K562 (cell line): ENCODE measurements at regions not wholly inside any gene's neighbourhood (a gene's known extent, or its start where the extent isn't known, plus 50 kb on each side); places are given as distances from the start of the nearest gene placed in this dataset.

ENCODE experiments used
- ATAC-seq: fragments of 200-7000 bp; cut with Tn5 transposase; 3 replicates; pipeline ENCODE4 v1.9.1; 2020; ENCODE audit warnings: moderate library complexity
- BruUV-seq: library from RNA; stranded (reverse); fragments of 400-500 nt; replicated peaks from 2 replicates; lab custom pipeline; 2021; lab: Mats Ljungman, UMichigan
- CTCF ChIA-PET: fragments of 300-600 bp; formaldehyde crosslinking; extraction: SDS; loops from one replicate; lab custom pipeline; 2021; ENCODE audit warnings: low intra/inter-chr PET ratio; lab: Yijun Ruan, JAX
- POLR2A ChIA-PET: fragments of 300-600, 350-650 bp; sonication (Branson Sonifier 250); formaldehyde crosslinking; extraction: SDS; loops from one replicate; lab custom pipeline; 2021; ENCODE audit warnings: antibody characterized with exemption, inconsistent platforms; lab: Yijun Ruan, JAX
- DNase-seq, 4 experiments: peaks; one replicate each; pipeline versions ENCODE4 v3.0.0 to v3.0.0-alpha.2; 2011 to 2018; ENCODE audit warnings: low spot score in 3 of 4, mixed read lengths in 3 of 4; ENCODE audit errors: extremely low read depth in 1 of 4
- FAIRE-seq: peaks from 2 replicates; lab custom pipeline; 2011; peaks lifted over from hg19 to GRCh38; lab: Jason Lieb, UNC
- H2AFZ ChIP-seq: 2 replicates; pipeline ENCODE4 v1.6.0; 2011; ENCODE audit warnings: low read depth, low read length, control low read depth, inconsistent platforms
- H3K27ac ChIP-seq: fragments of 200-600 bp; 3 replicates; pipeline ENCODE4 v1.8.0; 2011; ENCODE audit warnings: low read depth, mild to moderate bottlenecking, control low read depth, inconsistent platforms, low read length, moderate library complexity, mixed read lengths; ENCODE audit errors: extremely low read depth
- H3K27me3 ChIP-seq, 2 experiments: fragments of 300-600 bp in 1 of 2; 2 replicates in 1 of 2; 3 replicates in 1 of 2; pipeline versions ENCODE4 v1.6.0 to v1.8.0; 2011; ENCODE audit warnings: inconsistent platforms in 2 of 2, low read length in 2 of 2, mild to moderate bottlenecking in 1 of 2, mixed read lengths in 1 of 2, moderate library complexity in 1 of 2; ENCODE audit not compliant: control insufficient read depth in 2 of 2, insufficient read depth in 2 of 2
- H3K36me3 ChIP-seq: fragments of 300-600 bp; 3 replicates; pipeline ENCODE4 v1.8.0; 2011; ENCODE audit warnings: mild to moderate bottlenecking, low read length, inconsistent platforms; ENCODE audit not compliant: control insufficient read depth, insufficient read depth
- H3K4me1 ChIP-seq, 2 experiments: fragments of 200-600 bp in 1 of 2; replicated peaks in 1 of 2; 2 replicates in 1 of 2; 3 replicates in 1 of 2; pipeline versions ENCODE4 v1.5.1 to v1.8.0; 2011; ENCODE audit warnings: inconsistent platforms in 2 of 2, low read length in 2 of 2, mild to moderate bottlenecking in 1 of 2, mixed read lengths in 1 of 2, moderate library complexity in 1 of 2; ENCODE audit not compliant: control insufficient read depth in 2 of 2, insufficient read depth in 2 of 2
- H3K4me2 ChIP-seq: 2 replicates; pipeline ENCODE4 v1.6.1; 2011; ENCODE audit warnings: low read length, control low read depth, inconsistent platforms, mixed read lengths; ENCODE audit not compliant: insufficient read depth
- H3K4me3 ChIP-seq: fragments of 200-600 bp; sonication (generic), shearing (Covaris generic); 2 replicates; pipeline ENCODE4 v1.5.1; 2016; ENCODE audit warnings: control low read depth, inconsistent platforms
- H3K79me2 ChIP-seq: fragments of 200-600 bp; 3 replicates; pipeline ENCODE4 v1.8.0; 2011; ENCODE audit warnings: low read length, inconsistent platforms; ENCODE audit not compliant: control insufficient read depth, insufficient read depth
- H3K9ac ChIP-seq, 2 experiments: 2 replicates each; pipeline versions ENCODE4 v1.6.0 to v1.6.1; 2011; ENCODE audit warnings: low read depth in 2 of 2, low read length in 2 of 2, control low read depth in 1 of 2, inconsistent platforms in 1 of 2, mild to moderate bottlenecking in 1 of 2, mixed read lengths in 1 of 2; ENCODE audit not compliant: insufficient read depth in 1 of 2
- H3K9me1 ChIP-seq: one replicate; pipeline ENCODE4 v1.6.0; 2011; ENCODE audit warnings: inconsistent platforms, mild to moderate bottlenecking, low read length, moderate library complexity; ENCODE audit not compliant: control insufficient read depth, insufficient read depth
- H3K9me3 ChIP-seq: replicated peaks from 2 replicates; pipeline ENCODE4 v1.5.1; 2011; ENCODE audit warnings: low read depth, low read length, inconsistent platforms; ENCODE audit not compliant: control insufficient read depth, insufficient read depth
- H4K20me1 ChIP-seq: replicated peaks from 2 replicates; pipeline ENCODE4 v1.6.1; 2011; ENCODE audit warnings: low read length, inconsistent platforms, mixed read lengths; ENCODE audit not compliant: control insufficient read depth, insufficient read depth
- BDP1 ChIP-seq: IDR thresholded peaks from 3 replicates; pipeline ENCODE4 v1.6.1; 2011; ENCODE audit not compliant: insufficient read length, insufficient read depth
- ESRRB ChIP-seq: fragments of 250-450 bp; sonication (Bioruptor Pico); IDR thresholded peaks from 2 replicates; pipeline ENCODE4 v1.5.0; 2020; ENCODE audit warnings: mild to moderate bottlenecking, moderate library complexity, borderline replicate concordance
- HCFC1 ChIP-seq: IDR thresholded peaks from 2 replicates; pipeline ENCODE4 v1.6.1; 2012; ENCODE audit warnings: low read depth, low read length, improper control_type of control experiment
- HNRNPUL1 ChIP-seq: fragments of 200-400 bp; formaldehyde crosslinking; IDR thresholded peaks from 2 replicates; pipeline ENCODE4 v1.6.1; 2017; ENCODE audit warnings: low read length
- MEF2D ChIP-seq: conservative IDR thresholded peaks from 2 replicates; pipeline ENCODE4 v1.6.1; 2016; ENCODE audit warnings: low read depth, missing genetic modification characterization, missing compliant biosample characterization
- PTRF ChIP-seq: fragments of 450-650 bp; IDR thresholded peaks from 2 replicates; pipeline ENCODE4 v1.6.1; 2016; ENCODE audit warnings: mild to moderate bottlenecking, missing genetic modification characterization, missing compliant biosample characterization
- ZNF354B ChIP-seq: fragments of 250-450 bp; sonication (Bioruptor Pico); IDR thresholded peaks from 2 replicates; pipeline ENCODE4 v1.4.0; 2020
- WGBS: fragments of 100-300 bp; shearing (Covaris generic); methylation state at CpG from one replicate; pipeline ENCODE4 v1.1.6; 2016; ENCODE audit warnings: low coverage, mixed read lengths; ENCODE audit not compliant: insufficient coverage; ENCODE audit errors: missing lambda C conversion rate; 5-methylcytosine and 5-hydroxymethylcytosine counted together
- in situ Hi-C: fragments of 300-500 bp; cut with MboI; formaldehyde crosslinking; loops from 4 replicates; pipeline ENCODE4 v1.15.0; 2018; ENCODE audit warnings: inconsistent platforms, mixed read lengths
- intact Hi-C: fragments of 100-400 bp; cut with micrococcal nuclease; formaldehyde crosslinking; loops from 2 replicates; pipeline ENCODE4 v1.14.2; 2022
- TF ChIP-seq, protein P1 (sequence below): fragments of 250-450 bp; sonication (Bioruptor Pico); IDR thresholded peaks from 2 replicates; pipeline ENCODE4 v1.4.0; 2020
- TF ChIP-seq, protein P2 (sequence below), 3 experiments: fragments of 200-800 bp in 1 of 3; fragments of 250-450 bp in 1 of 3; fragments of 450-650 bp in 1 of 3; sonication (Bioruptor Pico) in 1 of 3; sonication (Bioruptor generic) in 1 of 3; formaldehyde crosslinking in 1 of 3; IDR thresholded peaks; 2 replicates each; pipeline versions ENCODE4 v1.6.1 to v1.8.0; 2016 to 2022; ENCODE audit warnings: mild to moderate bottlenecking in 2 of 3, missing genetic modification characterization in 2 of 3, missing compliant biosample characterization in 1 of 3, moderate library complexity in 1 of 3

DNA sequence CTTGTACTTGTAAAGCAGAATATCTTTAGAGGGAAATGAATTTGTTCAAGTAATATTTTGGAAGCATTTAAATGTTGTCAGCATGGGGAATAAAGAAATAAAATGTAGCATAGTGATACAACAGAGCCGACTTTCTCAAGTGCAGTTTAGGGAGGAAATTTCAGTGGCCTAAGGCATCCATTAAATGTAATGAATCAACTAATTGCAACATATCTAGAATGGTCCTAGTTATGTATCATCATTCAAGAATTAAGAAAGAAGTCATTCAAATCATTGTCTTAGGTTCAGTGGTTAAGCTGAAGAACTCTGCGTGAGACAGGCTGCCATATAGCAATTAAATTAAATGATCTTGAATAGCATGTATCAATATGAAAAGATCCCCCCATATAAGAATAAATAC is 360.7 kb downstream of the TBX15 start:
- Histone ChIP-seq H3K9ac (no peak overlapping the region), H3K4me1 (no peaks in the 10 kb centered on the region), H3K4me2 (no peak overlapping the region), H3K36me3 (no peaks in the 10 kb centered on the region), H3K79me2 (no peaks in the 10 kb centered on the region), H3K27me3 (no peaks in the 10 kb centered on the region), H3K27ac (no peak overlapping the region), H3K9me1 (no peaks in the 10 kb centered on the region), H4K20me1 (no peaks in the 10 kb centered on the region), H2AFZ (no peak overlapping the region), H3K4me3 (no peak overlapping the region), H3K9me3 (no peaks in the 10 kb centered on the region)
- DNase-seq: no peak
- ChIA-PET POLR2A (no interaction called here), CTCF (no interaction called here)
- intact Hi-C loops: no loop called here
- FAIRE-seq: no peak
- no TSS peak for BruUV-seq
- TF ChIP-seq HCFC1: no peak
- no peak for TF ChIP-seq MEF2D (tag)
- in situ Hi-C loops: no loop called here
- WGBS: 0% methylated on average over 2 of the region's 2 CpGs
- ATAC-seq: no peak

DNA sequence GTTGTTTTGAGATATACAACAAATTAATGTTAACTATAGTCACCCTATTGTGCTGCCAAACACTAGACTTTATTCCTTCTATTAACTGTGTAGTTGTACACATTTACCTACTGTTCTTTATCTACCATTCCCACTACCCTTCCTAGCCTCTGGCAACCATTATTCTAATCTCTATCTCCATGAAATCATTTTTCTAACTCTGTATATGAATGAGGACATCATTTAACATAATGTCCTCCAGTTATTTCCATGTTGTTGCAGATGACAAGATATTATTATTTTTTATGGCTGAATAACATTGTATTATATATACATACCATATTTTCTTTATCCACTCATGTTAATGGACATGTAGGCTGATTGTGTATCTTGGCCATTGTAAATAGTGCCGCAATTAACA is 366.3 kb downstream of the TBX15 start:
- H3K9me1 ChIP-seq: no peaks in the 10 kb centered on the region
- intact Hi-C loops: no loop called here
- no peaks in the 10 kb centered on the region for H4K20me1 ChIP-seq
- BruUV-seq: no TSS peak
- no peak overlapping the region for H3K4me2 ChIP-seq
- FAIRE-seq (peak; percentile 19), DNase-seq (no peak), ATAC-seq (no peak)
- ChIA-PET CTCF (no interaction called here), POLR2A (no interaction called here)
- no peaks in the 10 kb centered on the region for H3K9me3 ChIP-seq
- H3K9ac ChIP-seq: no peak overlapping the region
- no peaks in the 10 kb centered on the region for H3K4me1 ChIP-seq
- no peaks in the 10 kb centered on the region for H3K79me2 ChIP-seq
- H2AFZ ChIP-seq: no peak overlapping the region
- no peak overlapping the region for H3K27ac ChIP-seq
- H3K4me3 ChIP-seq: no peak overlapping the region
- 0% methylated on average over 1 of the region's 1 CpG for WGBS
- no peaks in the 10 kb centered on the region for H3K36me3 ChIP-seq
- H3K27me3 ChIP-seq: no peaks in the 10 kb centered on the region
- in situ Hi-C loops: no loop called here
- TF ChIP-seq, protein P1, sequence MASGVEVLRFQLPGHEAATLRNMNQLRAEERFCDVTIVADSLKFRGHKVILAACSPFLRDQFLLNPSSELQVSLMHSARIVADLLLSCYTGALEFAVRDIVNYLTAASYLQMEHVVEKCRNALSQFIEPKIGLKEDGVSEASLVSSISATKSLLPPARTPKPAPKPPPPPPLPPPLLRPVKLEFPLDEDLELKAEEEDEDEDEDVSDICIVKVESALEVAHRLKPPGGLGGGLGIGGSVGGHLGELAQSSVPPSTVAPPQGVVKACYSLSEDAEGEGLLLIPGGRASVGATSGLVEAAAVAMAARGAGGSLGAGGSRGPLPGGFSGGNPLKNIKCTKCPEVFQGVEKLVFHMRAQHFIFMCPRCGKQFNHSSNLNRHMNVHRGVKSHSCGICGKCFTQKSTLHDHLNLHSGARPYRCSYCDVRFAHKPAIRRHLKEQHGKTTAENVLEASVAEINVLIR: no peak
- TF ChIP-seq ESRRB: no peak
- TF ChIP-seq, protein P2, sequence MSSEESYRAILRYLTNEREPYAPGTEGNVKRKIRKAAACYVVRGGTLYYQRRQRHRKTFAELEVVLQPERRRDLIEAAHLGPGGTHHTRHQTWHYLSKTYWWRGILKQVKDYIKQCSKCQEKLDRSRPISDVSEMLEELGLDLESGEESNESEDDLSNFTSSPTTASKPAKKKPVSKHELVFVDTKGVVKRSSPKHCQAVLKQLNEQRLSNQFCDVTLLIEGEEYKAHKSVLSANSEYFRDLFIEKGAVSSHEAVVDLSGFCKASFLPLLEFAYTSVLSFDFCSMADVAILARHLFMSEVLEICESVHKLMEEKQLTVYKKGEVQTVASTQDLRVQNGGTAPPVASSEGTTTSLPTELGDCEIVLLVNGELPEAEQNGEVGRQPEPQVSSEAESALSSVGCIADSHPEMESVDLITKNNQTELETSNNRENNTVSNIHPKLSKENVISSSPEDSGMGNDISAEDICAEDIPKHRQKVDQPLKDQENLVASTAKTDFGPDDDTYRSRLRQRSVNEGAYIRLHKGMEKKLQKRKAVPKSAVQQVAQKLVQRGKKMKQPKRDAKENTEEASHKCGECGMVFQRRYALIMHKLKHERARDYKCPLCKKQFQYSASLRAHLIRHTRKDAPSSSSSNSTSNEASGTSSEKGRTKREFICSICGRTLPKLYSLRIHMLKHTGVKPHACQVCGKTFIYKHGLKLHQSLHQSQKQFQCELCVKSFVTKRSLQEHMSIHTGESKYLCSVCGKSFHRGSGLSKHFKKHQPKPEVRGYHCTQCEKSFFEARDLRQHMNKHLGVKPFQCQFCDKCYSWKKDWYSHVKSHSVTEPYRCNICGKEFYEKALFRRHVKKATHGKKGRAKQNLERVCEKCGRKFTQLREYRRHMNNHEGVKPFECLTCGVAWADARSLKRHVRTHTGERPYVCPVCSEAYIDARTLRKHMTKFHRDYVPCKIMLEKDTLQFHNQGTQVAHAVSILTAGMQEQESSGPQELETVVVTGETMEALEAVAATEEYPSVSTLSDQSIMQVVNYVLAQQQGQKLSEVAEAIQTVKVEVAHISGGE (CRISPR knock-in tag; IDR thresholded peaks at IDR 0.05): no peak
- no peak for TF ChIP-seq HNRNPUL1
- TF ChIP-seq ZNF354B: no peak
- no peak for TF ChIP-seq BDP1
- TF ChIP-seq PTRF (tag): no peak
